HEK293 (cell line): ENCODE measurements at regions not wholly inside any gene's neighbourhood (a gene's known extent, or its start where the extent isn't known, plus 50 kb on each side); places are given as distances from the start of the nearest gene placed in this dataset.
"Not testable (repeated sequence)": the region's sequence is repeated elsewhere in the genome, so short reads cannot be mapped to it uniquely, and the experiment has no call there.

Source experiments
- CTCF ChIA-PET: fragments of 350-600 bp; formaldehyde crosslinking; extraction: SDS; loops from one replicate; lab custom pipeline; 2021; ENCODE audit warnings: antibody characterized with exemption; lab: Yijun Ruan, JAX
- POLR2A ChIA-PET: fragments of 300-600 bp; formaldehyde crosslinking; extraction: SDS; loops from one replicate; lab custom pipeline; 2020; ENCODE audit warnings: antibody characterized with exemption, inconsistent platforms; lab: Yijun Ruan, JAX
- H3K27ac ChIP-seq: fragments of 200-500 bp; sonication (Bioruptor generic); 2 replicates; pipeline ENCODE4 v1.5.1; 2014; ENCODE audit warnings: low read depth, low read length, control low read depth, inconsistent platforms; ENCODE audit errors: extremely low read depth
- H3K36me3 ChIP-seq, 2 experiments: fragments of 200-500 bp in 1 of 2; sonication (Bioruptor generic) in 1 of 2; 1 replicate in 1 of 2; 2 replicates in 1 of 2; pipeline ENCODE4 v1.5.1; 2014 to 2017; ENCODE audit warnings: inconsistent platforms in 2 of 2, low read length in 2 of 2; ENCODE audit not compliant: control insufficient read depth in 2 of 2, insufficient read depth in 1 of 2
- H3K4me1 ChIP-seq: fragments of 200-500 bp; sonication (Bioruptor generic); 2 replicates; pipeline ENCODE4 v1.5.1; 2014; ENCODE audit warnings: mild to moderate bottlenecking, low read length, inconsistent platforms; ENCODE audit not compliant: control insufficient read depth, insufficient read depth
- H3K4me3 ChIP-seq: 2 replicates; pipeline ENCODE4 v1.5.1; 2011; ENCODE audit warnings: low read depth, mild to moderate bottlenecking, control low read depth, low read length, moderate library complexity
- H3K9me3 ChIP-seq: fragments of 200-500 bp; sonication (Bioruptor generic); 2 replicates; pipeline ENCODE4 v1.5.1; 2014; ENCODE audit warnings: low read depth, low read length, inconsistent platforms; ENCODE audit not compliant: control insufficient read depth, insufficient read depth
- EGR2 ChIP-seq: fragments of 450-650 bp; formaldehyde crosslinking; IDR thresholded peaks from 2 replicates; pipeline ENCODE4 v1.5.1; 2016; ENCODE audit warnings: low read depth, missing biosample characterization, missing genetic modification characterization
- MZF1 ChIP-seq: fragments of 450-650 bp; formaldehyde crosslinking; IDR thresholded peaks from 2 replicates; pipeline ENCODE4 v1.5.1; 2017; ENCODE audit warnings: missing biosample characterization, missing genetic modification characterization, borderline replicate concordance
- SP2 ChIP-seq: fragments of 450-650 bp; formaldehyde crosslinking; IDR thresholded peaks from 2 replicates; pipeline ENCODE4 v1.5.1; 2016; ENCODE audit warnings: missing biosample characterization, missing genetic modification characterization
- YY1 ChIP-seq: fragments of 450-650 bp; formaldehyde crosslinking; IDR thresholded peaks from 2 replicates; pipeline ENCODE4 v1.5.1; 2018; ENCODE audit warnings: missing biosample characterization, missing genetic modification characterization
- ZFP41 ChIP-seq: fragments of 450-650 bp; formaldehyde crosslinking; IDR thresholded peaks from 2 replicates; pipeline ENCODE4 v1.5.1; 2016; ENCODE audit warnings: missing biosample characterization, missing genetic modification characterization, borderline replicate concordance
- ZNF311 ChIP-seq: fragments of 450-650 bp; formaldehyde crosslinking; IDR thresholded peaks from 2 replicates; pipeline ENCODE4 v1.5.1; 2017; ENCODE audit warnings: missing biosample characterization, missing genetic modification characterization, borderline replicate concordance
- ZNF324 ChIP-seq: fragments of 450-650 bp; formaldehyde crosslinking; IDR thresholded peaks from 2 replicates; pipeline ENCODE4 v1.5.1; 2016; ENCODE audit warnings: missing biosample characterization, missing genetic modification characterization
- ZNF549 ChIP-seq: fragments of 450-650 bp; IDR thresholded peaks from 2 replicates; pipeline ENCODE4 v1.5.1; 2018; ENCODE audit warnings: missing biosample characterization, missing genetic modification characterization, mild to moderate bottlenecking, inconsistent platforms, moderate library complexity
- ZNF555 ChIP-seq: fragments of 450-650 bp; formaldehyde crosslinking; conservative IDR thresholded peaks from 2 replicates; pipeline ENCODE4 v1.5.1; 2017; ENCODE audit warnings: missing biosample characterization, mild to moderate bottlenecking, missing genetic modification characterization, inconsistent platforms
- ZNF629 ChIP-seq: fragments of 450-650 bp; formaldehyde crosslinking; IDR thresholded peaks from 2 replicates; pipeline ENCODE4 v1.5.1; 2017; ENCODE audit warnings: missing biosample characterization, missing genetic modification characterization
- ZNF785 ChIP-seq: fragments of 450-650 bp; formaldehyde crosslinking; IDR thresholded peaks from 2 replicates; pipeline ENCODE4 v1.5.1; 2016; ENCODE audit warnings: missing biosample characterization, missing genetic modification characterization
- TF ChIP-seq, protein P1 (sequence below): fragments of 450-650 bp; formaldehyde crosslinking; conservative IDR thresholded peaks from 2 replicates; pipeline ENCODE4 v1.5.1; 2016; ENCODE audit warnings: low read depth, missing biosample characterization, missing genetic modification characterization
- TF ChIP-seq, protein P2 (sequence below): fragments of 450-650 bp; formaldehyde crosslinking; IDR thresholded peaks from 2 replicates; pipeline ENCODE4 v1.5.1; 2016; ENCODE audit warnings: missing biosample characterization, missing genetic modification characterization
- TF ChIP-seq, protein P3 (sequence below): fragments of 450-650 bp; formaldehyde crosslinking; IDR thresholded peaks from 2 replicates; pipeline ENCODE4 v1.5.1; 2017; ENCODE audit warnings: missing biosample characterization, missing genetic modification characterization
- TF ChIP-seq, protein P4 (sequence below): fragments of 450-650 bp; formaldehyde crosslinking; IDR thresholded peaks from 2 replicates; pipeline ENCODE4; 2016; ENCODE audit warnings: missing biosample characterization, missing genetic modification characterization

DNA sequence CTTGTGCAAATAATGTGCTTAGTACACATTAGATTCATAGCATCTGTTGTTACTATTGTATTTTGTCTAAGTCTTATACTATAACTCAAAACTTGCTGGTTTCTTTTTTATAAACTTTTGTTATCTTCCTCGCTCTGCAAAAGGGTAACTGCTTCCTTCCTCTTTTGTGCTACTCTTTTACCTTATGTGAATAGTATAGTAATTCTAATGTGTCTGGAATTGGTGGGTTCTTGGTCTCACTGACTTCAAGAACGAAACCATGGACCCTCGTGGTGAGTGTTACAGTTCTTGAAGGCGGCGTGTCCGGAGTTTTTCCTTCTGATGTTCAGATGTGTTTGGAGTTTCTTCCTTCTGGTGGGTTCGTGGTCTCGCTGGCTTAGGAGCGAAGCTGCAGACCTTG is 563.1 kb upstream of the LUZP2 start (continued):
- TF ChIP-seq, protein P1, sequence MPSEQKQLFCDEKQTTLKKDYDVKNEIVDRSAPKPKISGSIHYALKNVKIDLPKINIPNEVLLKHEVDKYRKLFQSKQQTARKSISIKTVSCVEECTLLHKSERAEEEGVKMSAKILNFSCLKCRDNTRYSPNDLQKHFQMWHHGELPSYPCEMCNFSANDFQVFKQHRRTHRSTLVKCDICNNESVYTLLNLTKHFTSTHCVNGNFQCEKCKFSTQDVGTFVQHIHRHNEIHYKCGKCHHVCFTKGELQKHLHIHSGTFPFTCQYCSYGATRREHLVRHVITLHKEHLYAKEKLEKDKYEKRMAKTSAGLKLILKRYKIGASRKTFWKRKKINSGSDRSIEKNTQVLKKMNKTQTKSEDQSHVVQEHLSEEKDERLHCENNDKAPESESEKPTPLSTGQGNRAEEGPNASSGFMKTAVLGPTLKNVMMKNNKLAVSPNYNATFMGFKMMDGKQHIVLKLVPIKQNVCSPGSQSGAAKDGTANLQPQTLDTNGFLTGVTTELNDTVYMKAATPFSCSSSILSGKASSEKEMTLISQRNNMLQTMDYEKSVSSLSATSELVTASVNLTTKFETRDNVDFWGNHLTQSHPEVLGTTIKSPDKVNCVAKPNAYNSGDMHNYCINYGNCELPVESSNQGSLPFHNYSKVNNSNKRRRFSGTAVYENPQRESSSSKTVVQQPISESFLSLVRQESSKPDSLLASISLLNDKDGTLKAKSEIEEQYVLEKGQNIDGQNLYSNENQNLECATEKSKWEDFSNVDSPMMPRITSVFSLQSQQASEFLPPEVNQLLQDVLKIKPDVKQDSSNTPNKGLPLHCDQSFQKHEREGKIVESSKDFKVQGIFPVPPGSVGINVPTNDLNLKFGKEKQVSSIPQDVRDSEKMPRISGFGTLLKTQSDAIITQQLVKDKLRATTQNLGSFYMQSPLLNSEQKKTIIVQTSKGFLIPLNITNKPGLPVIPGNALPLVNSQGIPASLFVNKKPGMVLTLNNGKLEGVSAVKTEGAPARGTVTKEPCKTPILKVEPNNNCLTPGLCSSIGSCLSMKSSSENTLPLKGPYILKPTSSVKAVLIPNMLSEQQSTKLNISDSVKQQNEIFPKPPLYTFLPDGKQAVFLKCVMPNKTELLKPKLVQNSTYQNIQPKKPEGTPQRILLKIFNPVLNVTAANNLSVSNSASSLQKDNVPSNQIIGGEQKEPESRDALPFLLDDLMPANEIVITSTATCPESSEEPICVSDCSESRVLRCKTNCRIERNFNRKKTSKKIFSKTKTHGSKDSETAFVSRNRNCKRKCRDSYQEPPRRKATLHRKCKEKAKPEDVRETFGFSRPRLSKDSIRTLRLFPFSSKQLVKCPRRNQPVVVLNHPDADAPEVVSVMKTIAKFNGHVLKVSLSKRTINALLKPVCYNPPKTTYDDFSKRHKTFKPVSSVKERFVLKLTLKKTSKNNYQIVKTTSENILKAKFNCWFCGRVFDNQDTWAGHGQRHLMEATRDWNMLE (tag by site-specific recombination) = no peak
- TF ChIP-seq ZNF549 (tag by site-specific recombination) (no peak), ZNF629 (no peak), ZNF785 (no peak), SP2 (tag by site-specific recombination) (no peak)
- TF ChIP-seq, protein P2, sequence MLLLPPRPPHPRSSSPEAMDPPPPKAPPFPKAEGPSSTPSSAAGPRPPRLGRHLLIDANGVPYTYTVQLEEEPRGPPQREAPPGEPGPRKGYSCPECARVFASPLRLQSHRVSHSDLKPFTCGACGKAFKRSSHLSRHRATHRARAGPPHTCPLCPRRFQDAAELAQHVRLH (tag by site-specific recombination) = no peak

DNA sequence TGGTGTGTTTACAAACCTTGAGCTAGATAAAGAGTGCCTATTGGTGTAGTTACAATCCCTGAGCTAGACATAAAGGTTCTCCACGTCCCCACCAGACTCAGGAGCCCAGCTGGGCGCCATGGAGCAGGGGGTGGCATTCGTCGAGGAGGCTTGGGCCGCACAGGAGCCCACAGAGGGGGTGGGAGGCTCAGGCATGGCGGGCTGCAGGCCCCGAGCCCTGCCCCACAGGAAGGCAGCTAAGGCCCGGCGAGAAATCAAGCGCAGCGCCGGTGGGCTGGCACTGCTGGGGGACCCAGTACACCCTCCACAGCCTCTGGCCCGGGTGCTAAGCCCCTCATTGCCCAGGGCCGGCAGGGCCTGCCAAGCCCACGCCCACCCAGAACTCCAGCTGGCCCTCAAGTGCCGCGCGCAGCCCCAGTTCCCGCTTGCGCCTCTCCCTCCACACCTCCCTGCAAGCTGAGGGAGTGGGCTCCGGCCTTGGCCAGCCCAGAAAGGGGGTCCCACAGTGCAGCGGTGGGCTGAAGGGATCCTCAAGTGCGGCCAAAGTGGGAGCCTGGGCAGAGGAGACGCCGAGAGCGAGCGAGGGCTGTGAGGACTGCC is 562.1 kb upstream of the LUZP2 start:
- H3K4me1 ChIP-seq, H3K36me3 ChIP-seq, H3K4me3 ChIP-seq, H3K9me3 ChIP-seq, CTCF ChIA-PET, POLR2A ChIA-PET, H3K27ac ChIP-seq: not testable (repeated sequence)

DNA sequence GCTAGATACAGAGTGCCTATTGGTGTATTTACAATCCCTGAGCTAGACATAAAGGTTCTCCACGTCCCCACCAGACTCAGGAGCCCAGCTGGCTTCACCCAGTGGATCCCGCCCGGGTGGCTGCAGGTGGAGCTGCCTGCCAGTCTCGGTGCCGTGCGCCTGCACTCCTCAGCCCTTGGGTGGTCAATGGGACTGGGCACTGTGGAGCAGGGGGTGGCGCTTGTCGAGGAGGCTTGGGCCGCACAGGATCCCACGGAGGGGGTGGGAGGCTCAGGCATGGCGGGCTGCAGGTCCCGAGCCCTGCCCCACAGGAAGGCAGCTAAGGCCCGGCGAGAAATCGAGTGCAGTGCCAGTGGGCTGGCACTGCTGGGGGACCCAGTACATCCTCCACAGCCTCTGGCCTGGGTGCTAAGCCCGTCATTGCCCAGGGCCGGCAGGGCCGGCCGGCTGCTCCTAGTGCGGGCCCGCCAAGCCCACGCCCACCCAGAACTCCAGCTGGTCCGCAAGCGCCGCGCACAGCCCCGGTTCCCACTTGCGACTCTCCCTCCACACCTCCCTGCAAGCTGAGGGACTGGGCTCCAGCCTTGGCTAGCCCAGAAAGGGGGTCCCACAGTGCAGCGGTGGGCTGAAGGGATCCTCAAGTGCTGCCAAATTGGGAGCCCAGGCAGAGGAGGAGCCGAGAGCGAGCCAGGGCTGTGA is 554.6 kb upstream of the LUZP2 start:
- H3K4me3 ChIP-seq, H3K27ac ChIP-seq, H3K9me3 ChIP-seq, H3K4me1 ChIP-seq, POLR2A ChIA-PET, H3K36me3 ChIP-seq, CTCF ChIA-PET: not testable (repeated sequence)

DNA sequence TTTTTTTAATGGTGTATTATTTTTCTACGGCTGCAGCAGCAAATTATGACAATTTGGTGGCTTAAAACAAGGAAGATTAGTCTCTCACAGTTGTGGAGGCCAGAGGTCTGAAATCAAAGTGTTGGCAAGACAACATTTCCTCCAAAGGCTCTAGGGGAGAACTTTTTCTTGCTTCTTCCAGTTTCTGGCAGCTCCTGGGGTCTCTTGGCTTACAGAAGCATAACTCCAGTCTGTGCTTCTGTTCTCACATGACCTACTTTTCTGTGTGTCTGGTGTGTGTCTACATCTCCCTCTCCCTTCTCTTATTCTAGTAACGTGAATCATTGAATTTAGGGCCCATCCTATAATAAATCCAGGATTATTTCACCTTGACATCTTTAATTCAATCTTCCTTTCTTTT is 551.9 kb upstream of the LUZP2 start:
- no peaks in the 10 kb centered on the region for H3K9me3 ChIP-seq
- ChIA-PET POLR2A (no interaction called here), CTCF (no interaction called here)
- TF ChIP-seq, protein P3, sequence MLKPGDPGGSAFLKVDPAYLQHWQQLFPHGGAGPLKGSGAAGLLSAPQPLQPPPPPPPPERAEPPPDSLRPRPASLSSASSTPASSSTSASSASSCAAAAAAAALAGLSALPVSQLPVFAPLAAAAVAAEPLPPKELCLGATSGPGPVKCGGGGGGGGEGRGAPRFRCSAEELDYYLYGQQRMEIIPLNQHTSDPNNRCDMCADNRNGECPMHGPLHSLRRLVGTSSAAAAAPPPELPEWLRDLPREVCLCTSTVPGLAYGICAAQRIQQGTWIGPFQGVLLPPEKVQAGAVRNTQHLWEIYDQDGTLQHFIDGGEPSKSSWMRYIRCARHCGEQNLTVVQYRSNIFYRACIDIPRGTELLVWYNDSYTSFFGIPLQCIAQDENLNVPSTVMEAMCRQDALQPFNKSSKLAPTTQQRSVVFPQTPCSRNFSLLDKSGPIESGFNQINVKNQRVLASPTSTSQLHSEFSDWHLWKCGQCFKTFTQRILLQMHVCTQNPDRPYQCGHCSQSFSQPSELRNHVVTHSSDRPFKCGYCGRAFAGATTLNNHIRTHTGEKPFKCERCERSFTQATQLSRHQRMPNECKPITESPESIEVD = no peak
- no peak for TF ChIP-seq ZNF311 (tag by site-specific recombination)
- TF ChIP-seq EGR2 (tag by site-specific recombination) = no peak
- no peak for TF ChIP-seq ZNF555
- TF ChIP-seq ZFP41 = no peak
- no peak for TF ChIP-seq ZNF324 (tag by site-specific recombination)
- TF ChIP-seq, protein P4, sequence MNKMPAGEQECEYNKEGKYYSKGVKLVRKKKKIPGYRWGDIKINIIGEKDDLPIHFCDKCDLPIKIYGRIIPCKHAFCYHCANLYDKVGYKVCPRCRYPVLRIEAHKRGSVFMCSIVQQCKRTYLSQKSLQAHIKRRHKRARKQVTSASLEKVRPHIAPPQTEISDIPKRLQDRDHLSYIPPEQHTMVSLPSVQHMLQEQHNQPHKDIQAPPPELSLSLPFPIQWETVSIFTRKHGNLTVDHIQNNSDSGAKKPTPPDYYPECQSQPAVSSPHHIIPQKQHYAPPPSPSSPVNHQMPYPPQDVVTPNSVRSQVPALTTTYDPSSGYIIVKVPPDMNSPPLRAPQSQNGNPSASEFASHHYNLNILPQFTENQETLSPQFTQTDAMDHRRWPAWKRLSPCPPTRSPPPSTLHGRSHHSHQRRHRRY (tag by site-specific recombination) = no peak
- TF ChIP-seq MZF1 (tag by site-specific recombination) = no peak
- no peak for TF ChIP-seq YY1
- no peaks in the 10 kb centered on the region for H3K36me3 ChIP-seq
- H3K27ac ChIP-seq = no peak overlapping the region
- H3K4me1 ChIP-seq = no peaks in the 10 kb centered on the region
- no peak overlapping the region for H3K4me3 ChIP-seq
